ENCODE measurements at regions not wholly inside any gene's neighbourhood (a gene's known extent, or its start where the extent isn't known, plus 50 kb on each side); places are given as distances from the start of the nearest gene placed in this dataset.

- no peak for DNase-seq
- peaks cover 4% of the 10 kb centered on the region for H3K36me3 Mint-ChIP-seq (ENCODE audit: low read depth)
- H3K27me3 Mint-ChIP-seq (ENCODE audit: low read depth, poor library complexity): peaks cover 7% of the 10 kb centered on the region
- H3K4me1 Mint-ChIP-seq: no peaks in the 10 kb centered on the region
- peaks cover 47% of the 10 kb centered on the region for H3K9me3 Mint-ChIP-seq
- no peak overlapping the region for H3K27ac Mint-ChIP-seq
- H3K4me3 Mint-ChIP-seq: no peak overlapping the region
- no peak for TF ChIP-seq CTCF (IDR thresholded peaks at IDR 0.05)
These were observed 115.3 kb upstream of the BCOR start for GRCh38 chrX:40213092-40213491.

GRCh38 chrX:40209951-40210617 lies 112.3 kb upstream of the BCOR start:
- Mint-ChIP-seq H3K4me1 (no peaks in the 10 kb centered on the region), H3K4me3 (no peak overlapping the region)

DNA sequence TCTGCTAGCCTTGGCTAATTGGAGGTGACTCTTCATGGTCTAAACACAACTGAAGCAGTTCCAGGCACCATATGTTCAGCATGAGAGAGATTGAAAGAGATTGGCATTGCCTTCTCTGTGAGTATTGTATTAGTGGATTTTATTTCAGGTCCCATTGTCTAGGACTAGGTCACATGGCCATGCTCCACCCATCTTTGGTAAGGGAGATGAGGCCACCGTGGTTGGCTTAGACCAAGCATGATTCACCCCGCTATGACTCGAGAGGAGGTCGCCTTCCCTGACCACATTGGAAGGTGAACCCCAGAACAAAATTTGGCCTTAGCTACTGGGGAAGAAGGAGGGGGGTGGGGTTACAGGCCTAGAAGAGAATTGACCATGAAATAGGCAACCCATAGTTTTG lies 109.9 kb upstream of the BCOR start:
- Mint-ChIP-seq H3K27ac (no peak overlapping the region), H3K4me1 (no peaks in the 10 kb centered on the region), H3K4me3 (no peak overlapping the region), H3K9me3 (peaks cover 34% of the 10 kb centered on the region), H3K27me3 (ENCODE audit: low read depth, poor library complexity) (peaks cover 8% of the 10 kb centered on the region), H3K36me3 (ENCODE audit: low read depth) (no peaks in the 10 kb centered on the region)
- TF ChIP-seq CTCF (IDR thresholded peaks at IDR 0.05): no peak
- no peak for DNase-seq

More at GRCh38 chrX:40209951-40210617, 112.3 kb upstream of the BCOR start:
- no peaks in the 10 kb centered on the region for H3K36me3 Mint-ChIP-seq (ENCODE audit: low read depth)
- peaks cover 6% of the 10 kb centered on the region for H3K27me3 Mint-ChIP-seq (ENCODE audit: low read depth, poor library complexity)
- H3K9me3 Mint-ChIP-seq: peaks cover 43% of the 10 kb centered on the region
- no peak for TF ChIP-seq CTCF (IDR thresholded peaks at IDR 0.05)
- DNase-seq: no peak
- no peak overlapping the region for H3K27ac Mint-ChIP-seq

DNA sequence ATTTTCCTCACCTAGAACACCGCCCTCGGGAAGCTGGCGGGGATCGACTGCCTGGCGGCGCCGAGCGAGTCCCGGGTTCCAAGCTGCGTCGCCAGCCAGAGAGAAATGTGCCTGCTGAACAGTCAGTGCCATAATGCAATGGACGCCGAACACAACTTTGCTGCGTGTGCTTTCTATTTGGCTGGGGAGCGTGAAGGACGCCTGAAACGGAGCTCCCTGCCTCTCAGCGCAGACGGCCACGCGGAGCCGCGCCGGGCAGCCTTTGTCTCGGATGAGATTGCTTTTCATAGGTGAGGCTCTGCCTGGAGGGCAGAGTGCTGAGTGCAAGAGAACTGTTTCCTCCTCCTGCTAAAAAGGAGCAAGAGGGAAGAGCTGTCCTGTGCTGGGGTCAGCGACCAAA lies 107.7 kb upstream of the BCOR start:
- Mint-ChIP-seq H3K27me3 (ENCODE audit: low read depth, poor library complexity) (peaks cover 8% of the 10 kb centered on the region), H3K9me3 (peaks cover 40% of the 10 kb centered on the region), H3K36me3 (ENCODE audit: low read depth) (no peaks in the 10 kb centered on the region), H3K4me3 (no peak overlapping the region), H3K27ac (no peak overlapping the region), H3K4me1 (no peaks in the 10 kb centered on the region)
- no peak for DNase-seq
- no peak for TF ChIP-seq CTCF (IDR thresholded peaks at IDR 0.05)

GRCh38 chrX:40202456-40202855 lies 104.7 kb upstream of the BCOR start:
- H3K4me1 Mint-ChIP-seq: no peaks in the 10 kb centered on the region
- H3K9me3 Mint-ChIP-seq: peaks cover 35% of the 10 kb centered on the region
- no peak for DNase-seq

More at GRCh38 chrX:40202456-40202855, 104.7 kb upstream of the BCOR start:
- peak overlapping the region; percentile 64 for H3K27ac Mint-ChIP-seq
- no peaks in the 10 kb centered on the region for H3K36me3 Mint-ChIP-seq (ENCODE audit: low read depth)
- no peak for TF ChIP-seq CTCF (IDR thresholded peaks at IDR 0.05)
- H3K4me3 Mint-ChIP-seq: no peak overlapping the region
- H3K27me3 Mint-ChIP-seq (ENCODE audit: low read depth, poor library complexity): peaks cover 13% of the 10 kb centered on the region

Data from nephron progenitor cell (in vitro differentiated cells).